ENCODE measurements at regions not wholly inside any gene's neighbourhood (a gene's known extent, or its start where the extent isn't known, plus 50 kb on each side); places are given as distances from the start of the nearest gene placed in this dataset.
A peak's percentile ranks its signal among the peaks of the same experiment; 100 is the strongest.

DNA sequence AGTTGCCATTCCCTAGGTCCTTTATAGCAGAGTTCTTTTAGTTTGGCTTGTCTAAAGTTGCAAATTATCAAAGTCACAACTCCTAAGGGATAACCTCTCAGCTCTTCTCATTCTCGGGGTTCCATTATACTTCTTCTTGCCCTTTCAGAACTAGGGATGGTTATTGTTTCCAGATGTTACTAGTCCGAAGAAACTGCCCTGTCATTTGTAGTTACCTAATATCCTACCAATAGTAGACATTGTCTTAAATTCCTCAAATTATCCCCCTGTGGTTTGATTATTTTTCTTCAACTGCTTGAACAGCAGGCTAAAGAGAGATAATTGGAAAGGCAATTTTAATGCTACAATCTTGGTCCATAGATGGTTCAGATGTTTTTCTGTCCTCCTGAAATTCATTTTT, 709.8 kb downstream of the KCTD16 start:
- intact Hi-C loops (cut with DNase I), result no loop called here

DNA sequence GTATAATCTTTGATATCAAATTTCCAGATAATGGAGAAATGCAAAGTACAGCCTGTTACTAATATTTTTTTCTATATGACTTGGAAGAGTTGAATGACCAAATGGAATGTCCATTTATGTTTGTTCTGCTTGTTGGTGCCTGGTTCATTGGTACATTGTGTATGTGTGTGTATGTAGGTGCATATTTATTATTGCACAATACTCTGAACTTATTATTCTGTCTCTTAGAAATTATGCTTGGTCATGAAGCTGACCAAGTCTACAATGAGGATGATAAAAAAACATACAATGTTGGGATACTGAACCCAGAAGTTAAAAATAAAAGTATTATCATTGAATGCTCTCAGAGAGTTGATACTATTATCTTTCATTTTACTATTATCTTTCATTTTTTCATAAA, 706.3 kb downstream of the KCTD16 start:
- ATAC-seq (no peak), DNase-seq (ENCODE audit: low spot score) (no peak)
- intact Hi-C loops (cut with DNase I), result no loop called here

More for the DNA sequence above, 709.8 kb downstream of the KCTD16 start:
- DNase-seq (ENCODE audit: low spot score) (no peak), ATAC-seq (peak; percentile 91)

DNA sequence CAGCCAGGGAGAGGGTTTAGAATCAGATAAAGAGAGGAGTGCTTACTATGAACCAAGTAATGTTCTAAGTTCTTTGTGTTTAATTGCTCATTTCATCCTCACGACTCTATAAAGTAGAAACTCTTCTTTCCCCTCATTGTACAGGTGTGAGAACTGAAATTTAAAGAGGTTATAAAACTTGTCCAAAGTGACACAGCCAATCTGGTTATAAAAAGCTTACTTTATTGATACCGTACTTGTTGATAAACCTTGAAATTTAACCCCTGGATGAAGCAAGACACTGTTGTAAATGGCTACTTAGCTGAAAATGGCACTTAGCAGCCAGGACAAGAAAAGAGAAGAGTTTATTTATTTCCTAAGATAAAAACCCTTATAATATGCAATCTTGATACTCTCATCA, 702.4 kb downstream of the KCTD16 start:
- ATAC-seq (no peak), DNase-seq (ENCODE audit: low spot score) (no peak)
- intact Hi-C loops (cut with DNase I), result no loop called here

DNA sequence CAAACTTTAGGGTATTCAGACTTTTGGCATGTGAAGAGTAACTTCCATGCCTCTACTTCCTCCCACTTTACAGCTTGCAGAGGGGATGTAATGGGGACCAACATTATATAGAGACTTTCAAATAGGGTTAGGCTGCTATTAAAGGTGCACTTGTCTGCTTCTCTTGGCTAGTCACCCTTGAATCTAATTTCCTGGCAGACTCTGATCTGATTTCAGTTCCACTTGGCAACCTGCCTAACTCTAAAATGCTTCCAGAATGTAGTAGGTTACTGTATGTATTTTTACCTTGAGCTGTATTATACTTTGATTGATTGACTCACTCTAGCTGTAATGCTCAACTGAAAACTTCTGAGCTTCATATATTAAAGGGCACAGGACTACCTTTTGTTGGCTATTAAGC, 693.4 kb downstream of the KCTD16 start:
- ATAC-seq (no peak), DNase-seq (ENCODE audit: low spot score) (no peak)
- intact Hi-C loops (cut with DNase I), result no loop called here

DNA sequence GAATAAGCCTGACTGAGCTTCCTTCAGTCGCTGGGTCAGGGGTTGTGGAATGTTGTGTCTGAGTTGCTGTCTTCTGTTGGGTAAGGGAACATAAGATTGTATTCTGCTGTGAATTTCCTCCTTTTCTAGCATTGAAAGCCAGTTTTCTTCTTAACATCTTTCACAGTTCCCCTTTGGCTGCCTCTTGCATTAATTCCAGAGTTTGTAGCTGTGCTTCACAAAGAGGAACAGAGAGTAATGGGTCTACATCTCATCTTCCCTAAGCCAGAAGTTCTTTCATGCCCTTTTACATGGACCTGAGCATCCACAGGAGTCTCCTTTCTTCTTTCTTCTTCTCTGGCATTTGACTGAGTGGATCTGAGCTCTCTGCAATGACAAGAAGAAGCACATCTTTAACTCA, 686.8 kb downstream of the KCTD16 start:
- intact Hi-C loops (cut with DNase I), result no loop called here
- ATAC-seq (no peak), DNase-seq (ENCODE audit: low spot score) (no peak)

DNA sequence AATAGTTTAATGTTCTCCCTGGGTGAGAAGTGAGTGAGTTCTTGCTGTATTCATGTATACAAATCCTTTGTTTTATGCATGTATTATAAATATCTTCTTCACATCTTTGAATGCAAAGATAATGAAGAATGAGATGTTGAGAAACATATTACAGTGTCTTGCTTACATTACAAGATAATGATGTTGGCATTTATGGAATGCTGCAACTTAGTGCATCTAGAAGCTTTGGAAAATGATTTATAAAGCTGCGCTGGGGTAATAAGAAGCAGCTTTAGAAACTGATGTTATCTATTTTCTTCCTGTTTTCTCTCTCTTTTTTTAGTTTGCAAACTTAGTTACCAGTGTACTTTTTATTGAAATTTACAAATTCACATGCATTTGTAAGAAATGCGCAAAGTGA, 673.4 kb downstream of the KCTD16 start:
- intact Hi-C loops (cut with DNase I), result no loop called here
- DNase-seq (ENCODE audit: low spot score) (no peak), ATAC-seq (no peak)

DNA sequence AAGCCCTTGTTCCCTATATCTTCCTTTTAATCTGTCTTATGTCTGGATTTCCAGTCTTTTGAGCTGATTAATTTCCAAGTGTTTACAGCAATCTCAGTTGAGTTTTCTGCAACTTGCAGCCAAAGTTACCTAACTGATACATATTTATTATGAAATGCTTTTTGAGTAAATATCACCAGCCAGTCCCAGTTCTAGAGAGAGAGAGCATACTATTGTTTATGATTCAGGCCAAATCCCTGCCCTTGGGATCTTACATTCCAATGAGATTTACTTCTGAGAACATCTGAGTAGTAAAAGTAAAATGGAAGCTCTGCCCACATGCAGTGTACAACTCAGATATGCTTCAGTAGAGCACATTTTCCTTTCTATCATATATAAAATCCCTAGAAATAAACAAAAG, 661.7 kb downstream of the KCTD16 start:
- intact Hi-C loops (cut with DNase I), result no loop called here
- ATAC-seq, result no peak
- no peak for DNase-seq (ENCODE audit: low spot score)

DNA sequence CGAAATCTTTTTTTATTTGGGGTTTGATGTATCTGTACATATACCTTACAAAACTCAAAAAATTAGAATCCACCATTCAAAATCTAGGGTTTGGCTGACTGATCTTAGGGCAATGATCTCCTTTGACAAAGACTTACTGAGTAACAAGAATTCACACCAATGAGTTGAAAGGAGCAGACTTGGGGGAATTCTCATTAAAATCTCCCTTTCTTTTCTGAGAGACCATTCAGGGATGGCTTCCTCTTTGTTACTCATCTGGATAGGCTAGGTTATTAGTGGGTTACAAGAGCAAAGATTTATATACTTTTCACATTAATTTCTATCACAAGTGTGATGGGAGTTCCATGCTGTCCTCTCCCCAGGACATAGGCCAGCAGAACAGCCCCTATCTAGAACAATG, 661.0 kb downstream of the KCTD16 start:
- intact Hi-C loops (cut with DNase I), result no loop called here
- DNase-seq (ENCODE audit: low spot score) (no peak), ATAC-seq (no peak)

DNA sequence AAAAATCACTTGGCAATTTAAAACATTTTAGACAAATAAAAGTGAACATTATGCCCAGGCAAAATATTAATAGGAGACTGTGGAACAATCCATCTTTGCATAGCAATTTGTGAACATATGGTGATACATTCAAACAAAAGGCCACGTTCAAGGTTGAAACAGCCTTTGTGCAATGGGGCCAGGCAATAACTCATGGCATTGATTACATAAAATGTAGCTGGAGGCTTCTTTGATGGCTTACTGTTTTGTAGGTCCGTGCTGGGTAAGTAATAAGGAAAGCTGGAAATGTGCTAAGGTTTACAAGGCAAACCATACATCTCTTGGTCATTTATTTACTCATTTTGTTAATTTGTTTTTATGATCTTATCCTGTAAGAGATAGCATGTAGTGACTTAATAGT, 651.8 kb downstream of the KCTD16 start:
- ATAC-seq, result no peak
- intact Hi-C loops (cut with DNase I), result no loop called here

DNA sequence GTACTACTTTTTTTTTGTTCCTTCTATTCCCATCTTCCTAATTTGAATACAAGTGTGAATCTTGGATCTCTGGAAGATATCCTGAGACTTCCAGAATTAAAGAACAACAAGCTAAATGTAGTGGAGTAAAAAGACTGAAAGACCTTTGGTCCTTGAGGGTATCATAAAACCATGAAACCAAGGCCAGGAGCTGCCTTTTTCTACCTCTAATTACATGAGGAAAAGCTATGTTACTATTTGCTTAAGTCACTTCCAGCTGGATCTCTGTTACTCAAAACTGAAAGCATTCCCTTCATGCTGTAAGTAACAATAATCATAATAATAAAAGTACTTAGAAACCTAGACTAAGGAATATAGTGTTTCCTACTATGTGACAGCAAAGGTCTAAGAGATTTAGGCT, 649.6 kb downstream of the KCTD16 start:
- DNase-seq (ENCODE audit: low spot score), result no peak
- ATAC-seq, result no peak
- intact Hi-C loops (cut with DNase I), result no loop called here

More for the DNA sequence above, 651.8 kb downstream of the KCTD16 start:
- DNase-seq (ENCODE audit: low spot score), result no peak

DNA sequence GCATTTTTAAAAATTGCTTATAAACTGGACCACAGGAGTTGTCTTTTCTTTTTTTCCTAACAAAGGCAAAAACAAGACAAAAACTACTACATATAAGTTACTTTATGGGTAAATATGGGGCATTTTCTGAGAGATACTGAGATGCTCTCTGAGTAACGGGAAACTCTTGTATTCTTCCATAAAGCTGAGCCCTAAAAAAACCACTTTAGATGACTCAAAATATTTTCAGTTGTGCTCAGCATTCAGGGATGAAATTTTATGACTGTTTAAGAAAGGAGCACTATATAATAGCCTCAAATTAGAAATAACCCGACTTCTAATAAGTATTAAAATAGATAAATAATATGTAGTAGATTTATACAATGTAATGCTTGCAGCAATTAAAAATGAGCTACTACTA, 644.5 kb downstream of the KCTD16 start:
- ATAC-seq (no peak), DNase-seq (ENCODE audit: low spot score) (no peak)
- intact Hi-C loops (cut with DNase I), result no loop called here

DNA sequence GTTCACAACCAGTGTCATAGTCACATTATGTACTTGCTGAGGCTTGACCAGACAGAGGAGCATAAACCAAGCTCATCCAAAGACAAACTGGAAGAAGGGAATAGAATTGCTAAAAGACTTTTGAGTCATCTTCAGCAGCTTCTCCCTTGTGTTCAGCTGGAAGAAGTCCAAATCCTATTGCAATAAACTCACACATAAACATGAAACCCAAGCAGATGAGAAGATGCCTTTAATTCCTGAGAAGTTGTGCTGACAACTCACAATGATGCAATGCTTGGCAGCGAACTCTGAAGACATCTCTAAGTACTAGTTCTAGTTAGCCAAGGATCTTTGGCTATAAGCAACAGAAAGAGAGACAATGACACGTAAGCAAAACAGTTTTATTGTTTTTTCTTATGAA, 642.1 kb downstream of the KCTD16 start:
- no peak for DNase-seq (ENCODE audit: low spot score)
- ATAC-seq, result peak; percentile 90
- intact Hi-C loops (cut with DNase I), result no loop called here

DNA sequence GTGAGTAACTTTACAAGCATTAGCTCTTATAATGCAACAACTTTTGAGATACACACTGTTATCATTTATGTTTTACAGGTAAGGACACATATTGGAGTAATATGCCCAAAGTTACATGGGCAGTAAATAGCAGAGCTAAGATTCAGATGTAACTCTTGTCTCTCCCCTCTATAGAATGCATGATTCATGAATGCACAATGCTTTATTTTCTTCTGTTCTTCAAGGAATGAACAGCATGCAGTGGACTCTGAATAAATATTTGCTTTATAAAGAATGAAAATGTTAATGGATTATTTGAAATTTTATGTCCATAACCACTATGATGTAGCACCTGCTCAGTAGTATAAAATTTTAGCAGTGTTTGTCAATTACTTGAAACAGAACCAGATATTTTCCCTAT, 629.5 kb downstream of the KCTD16 start:
- intact Hi-C loops (cut with DNase I), result no loop called here
- DNase-seq (ENCODE audit: low spot score), result no peak
- ATAC-seq, result no peak

DNA sequence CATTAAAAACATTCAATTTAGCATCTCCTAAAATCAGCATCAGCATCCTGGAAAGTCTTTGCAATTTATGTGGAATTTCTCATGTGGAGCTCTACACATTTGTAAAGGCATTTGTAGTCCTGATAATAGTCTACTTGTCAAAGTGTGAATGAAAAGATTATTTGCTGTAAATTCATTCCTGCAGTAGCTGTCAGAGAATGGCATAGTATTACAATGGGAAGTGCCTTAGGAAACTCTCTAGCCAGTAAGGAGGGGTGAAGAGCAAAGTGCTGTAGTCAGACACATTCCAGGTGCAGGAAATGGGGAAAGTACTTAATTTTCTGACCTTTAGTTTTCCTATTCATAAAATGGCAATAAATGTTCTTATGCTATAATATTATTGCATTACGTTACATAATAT, 627.9 kb downstream of the KCTD16 start:
- DNase-seq (ENCODE audit: low spot score) (no peak), ATAC-seq (no peak)
- intact Hi-C loops (cut with DNase I), result no loop called here

DNA sequence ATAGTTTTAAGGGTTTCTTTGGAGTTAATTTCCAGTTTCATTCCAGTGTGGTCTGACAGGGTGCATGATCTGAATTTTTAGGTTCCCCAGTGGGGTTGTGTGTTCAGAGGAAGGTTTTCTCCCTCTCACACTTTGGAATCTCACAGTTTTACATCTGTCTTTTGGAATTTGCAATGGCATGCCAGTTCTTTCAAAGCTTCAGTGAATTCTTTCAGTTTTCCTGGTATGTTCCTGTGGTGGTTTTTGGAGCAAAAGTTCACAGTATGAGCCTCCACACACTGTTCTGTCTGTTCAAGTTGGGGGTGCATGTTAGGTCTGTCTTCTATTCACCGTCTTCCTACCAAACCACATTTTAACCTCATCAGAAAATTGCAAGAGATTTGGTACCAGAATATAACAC, 624.2 kb downstream of the KCTD16 start:
- DNase-seq (ENCODE audit: low spot score) (no peak), ATAC-seq (no peak)
- intact Hi-C loops (cut with DNase I), result no loop called here

DNA sequence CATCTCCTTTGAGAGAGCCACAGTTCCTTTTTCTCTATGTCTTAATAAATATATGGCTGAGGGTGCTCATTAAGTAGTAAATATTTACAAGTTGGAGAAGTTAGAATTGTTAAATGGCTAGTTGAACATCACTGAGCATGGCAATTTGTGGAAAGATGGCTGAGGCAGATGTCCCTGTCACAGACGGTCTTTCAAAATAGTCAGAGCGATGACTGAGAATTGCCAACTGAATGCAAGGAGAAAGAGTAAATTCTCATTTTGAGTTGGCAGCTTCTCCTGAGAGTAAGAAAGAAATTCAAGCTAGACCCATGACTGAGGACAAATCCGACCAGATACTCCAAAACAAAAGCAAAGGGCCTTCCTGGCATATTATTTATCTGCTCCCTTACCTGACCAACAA, 617.9 kb downstream of the KCTD16 start:
- no peak for DNase-seq (ENCODE audit: low spot score)
- ATAC-seq, result no peak
- intact Hi-C loops (cut with DNase I), result no loop called here

DNA sequence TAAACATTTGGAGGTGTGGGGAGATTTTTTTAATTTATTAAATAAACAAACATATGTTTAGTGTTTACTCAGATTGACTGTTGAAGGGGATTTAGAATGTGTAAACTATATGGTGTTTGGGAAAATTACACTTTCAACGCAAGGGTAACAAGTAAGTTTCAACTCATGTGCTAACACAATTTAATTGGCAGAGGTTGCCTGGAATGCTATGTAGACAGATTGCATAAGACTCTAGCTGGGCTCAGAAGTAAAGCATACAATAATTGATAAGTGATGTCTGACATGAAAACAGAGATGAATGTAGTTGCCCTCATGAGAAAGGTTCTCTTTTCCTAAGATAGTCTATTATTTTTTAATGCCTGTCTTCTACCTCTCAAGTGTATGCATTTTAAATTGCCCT, 617.4 kb downstream of the KCTD16 start:
- intact Hi-C loops (cut with DNase I), result no loop called here
- DNase-seq (ENCODE audit: low spot score) (no peak), ATAC-seq (no peak)

DNA sequence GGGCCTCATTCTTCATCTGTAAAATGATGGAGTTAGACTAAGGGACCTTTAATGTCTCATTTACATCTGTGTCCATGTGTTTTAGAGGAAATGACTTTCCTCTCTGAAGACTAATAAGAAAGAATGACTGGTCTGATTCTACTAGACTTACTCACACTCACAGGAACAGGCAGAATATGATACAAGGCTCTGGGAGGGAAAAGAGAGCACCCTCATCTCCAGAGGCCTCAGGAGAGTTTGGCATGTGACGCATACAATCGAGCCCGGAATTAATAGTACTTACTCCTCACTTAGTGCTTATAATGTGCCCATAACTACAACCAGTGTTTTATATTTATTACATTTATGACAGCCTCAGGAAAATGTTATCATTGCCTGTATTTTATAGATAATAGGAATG, 608.7 kb downstream of the KCTD16 start:
- ATAC-seq (no peak), DNase-seq (ENCODE audit: low spot score) (no peak)
- intact Hi-C loops (cut with DNase I), result no loop called here

DNA sequence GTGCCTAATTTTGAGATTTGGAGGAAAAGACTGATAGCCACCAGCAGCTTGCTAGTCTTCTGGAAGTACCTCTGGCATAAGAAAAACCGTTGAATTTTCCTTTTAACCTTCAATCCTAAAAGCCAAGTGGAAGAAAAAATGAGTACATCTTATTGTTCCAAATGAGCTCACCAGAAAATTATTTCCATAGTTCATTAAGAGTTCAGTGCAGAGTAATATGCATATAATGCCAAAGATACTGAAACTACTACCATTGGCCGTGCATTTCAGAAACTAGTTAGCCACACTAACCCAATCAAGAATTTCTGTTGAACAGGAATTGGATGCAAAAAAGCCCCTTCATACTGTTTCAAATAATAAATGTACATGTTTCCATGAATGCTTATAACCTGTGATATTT, 607.9 kb downstream of the KCTD16 start:
- DNase-seq (ENCODE audit: low spot score) (no peak), ATAC-seq (no peak)
- intact Hi-C loops (cut with DNase I), result no loop called here

DNA sequence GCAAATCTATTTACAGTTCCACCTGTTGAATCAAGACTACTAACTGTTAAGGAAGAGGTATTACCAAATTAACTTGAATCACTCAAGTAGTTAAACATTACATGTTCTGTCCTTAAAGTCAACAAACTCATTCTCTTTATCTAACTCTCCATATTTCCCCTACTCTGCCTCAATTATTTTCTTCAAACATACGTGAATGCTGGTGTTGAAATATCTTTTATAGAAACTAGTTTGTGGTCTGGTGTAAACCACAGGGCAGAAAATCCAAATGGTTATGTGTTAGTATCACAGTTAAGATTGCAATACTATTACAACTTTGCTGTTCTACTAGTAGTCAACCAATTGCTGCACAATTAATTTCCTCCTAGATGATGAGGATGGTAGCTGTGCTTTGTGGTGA, 603.5 kb downstream of the KCTD16 start:
- DNase-seq (ENCODE audit: low spot score), result no peak

DNA sequence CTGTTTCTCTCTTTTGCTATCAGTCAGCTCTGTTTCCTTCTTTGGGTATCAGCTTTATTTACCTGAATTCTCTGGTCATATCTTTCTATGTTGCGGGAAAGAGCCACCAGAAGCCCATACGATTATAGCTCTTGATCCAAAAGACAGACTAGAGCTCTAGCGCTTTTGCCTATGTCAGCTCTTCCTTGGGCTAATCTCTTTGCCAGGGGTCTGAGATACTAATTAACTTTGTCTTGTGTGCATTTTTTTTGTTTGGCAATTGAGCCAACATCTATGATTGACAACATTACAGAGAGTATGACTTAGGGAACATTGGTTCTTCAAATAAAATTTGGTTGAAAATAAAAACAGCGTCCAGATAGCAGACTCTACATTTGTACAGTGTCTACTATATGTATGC, 603.0 kb downstream of the KCTD16 start:
- DNase-seq (ENCODE audit: low spot score), result no peak
- intact Hi-C loops (cut with DNase I), result no loop called here
- no peak for ATAC-seq

More for the DNA sequence above, 603.5 kb downstream of the KCTD16 start:
- no peak for ATAC-seq
- intact Hi-C loops (cut with DNase I), result no loop called here

DNA sequence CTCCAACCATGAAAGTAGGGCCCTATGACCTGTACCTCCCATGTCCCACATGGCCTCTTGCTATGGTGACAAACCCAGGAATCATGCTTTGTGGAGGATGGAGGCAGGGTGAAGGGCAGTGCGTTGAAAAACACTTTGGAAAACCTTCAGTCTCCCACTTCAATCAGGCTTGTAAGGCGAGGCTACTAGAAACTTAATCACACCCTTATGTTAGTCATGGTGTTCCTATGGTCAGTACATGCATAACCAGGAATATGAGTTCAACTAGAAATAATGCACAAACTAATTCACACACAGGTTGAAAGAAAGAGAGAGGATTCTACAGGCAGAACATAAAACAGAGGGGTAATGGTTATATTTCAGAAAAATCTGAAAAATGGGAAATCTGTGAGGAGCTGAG, 601.1 kb downstream of the KCTD16 start:
- intact Hi-C loops (cut with DNase I), result no loop called here
- DNase-seq (ENCODE audit: low spot score) (no peak), ATAC-seq (no peak)

Data from sciatic nerve (tissue), 2 donors.